NT2/D1 (cell line): ENCODE measurements at regions not wholly inside any gene's neighbourhood (a gene's known extent, or its start where the extent isn't known, plus 50 kb on each side); places are given as distances from the start of the nearest gene placed in this dataset.

Source experiments
- YY1 ChIP-seq: IDR thresholded peaks from 2 replicates; pipeline ENCODE4 v1.6.1; 2011; ENCODE audit not compliant: insufficient read length, insufficient read depth
- ZNF274 ChIP-seq: IDR thresholded peaks from 2 replicates; pipeline ENCODE4 v1.6.1; 2011; ENCODE audit warnings: mild to moderate bottlenecking, low read depth, low read length

DNA sequence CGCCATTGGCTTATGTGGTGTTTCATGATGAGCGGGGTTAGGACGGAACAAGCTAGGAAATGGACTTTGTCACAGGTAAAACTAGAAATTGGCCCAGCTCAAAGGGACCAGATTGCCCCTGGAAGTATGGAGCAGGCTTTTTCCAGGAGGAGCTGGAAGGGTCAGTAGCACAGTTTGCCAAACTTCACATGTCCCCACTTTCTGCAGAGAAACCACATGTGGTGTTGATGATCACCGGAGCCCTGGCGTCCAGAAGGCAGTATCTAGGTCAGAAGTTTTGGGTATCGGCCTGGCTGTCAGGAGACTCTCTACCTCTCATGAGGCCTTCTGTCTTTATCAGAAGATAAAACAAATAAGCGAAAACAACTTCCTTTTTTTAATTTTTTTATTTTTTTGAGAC is 248.5 kb downstream of the SOX9 start:
- TF ChIP-seq ZNF274, result no peak
- no peak for TF ChIP-seq YY1
